ENCODE measurements at regions not wholly inside any gene's neighbourhood (a gene's known extent, or its start where the extent isn't known, plus 50 kb on each side); places are given as distances from the start of the nearest gene placed in this dataset.

GRCh38 chr5:119926301-119926700, 296.9 kb downstream of the FAM170A start:
- TF ChIP-seq CTCF (IDR thresholded peaks at IDR 0.05) (no peak), POLR2A (IDR thresholded peaks at IDR 0.05) (no peak)

Measured in uterus (tissue), 2 donors.